HG02759 (cell line): ENCODE measurements at regions not wholly inside any gene's neighbourhood (a gene's known extent, or its start where the extent isn't known, plus 50 kb on each side); places are given as distances from the start of the nearest gene placed in this dataset.
A peak's percentile ranks its signal among the peaks of the same experiment; 100 is the strongest.

Source experiments
- ATAC-seq: cut with Tn5 transposase; IDR thresholded peaks from one replicate; pipeline ENCODE4 v1.9.1; 2021; ENCODE audit warnings: mild to moderate bottlenecking, moderate library complexity; ENCODE audit not compliant: unreplicated experiment

DNA sequence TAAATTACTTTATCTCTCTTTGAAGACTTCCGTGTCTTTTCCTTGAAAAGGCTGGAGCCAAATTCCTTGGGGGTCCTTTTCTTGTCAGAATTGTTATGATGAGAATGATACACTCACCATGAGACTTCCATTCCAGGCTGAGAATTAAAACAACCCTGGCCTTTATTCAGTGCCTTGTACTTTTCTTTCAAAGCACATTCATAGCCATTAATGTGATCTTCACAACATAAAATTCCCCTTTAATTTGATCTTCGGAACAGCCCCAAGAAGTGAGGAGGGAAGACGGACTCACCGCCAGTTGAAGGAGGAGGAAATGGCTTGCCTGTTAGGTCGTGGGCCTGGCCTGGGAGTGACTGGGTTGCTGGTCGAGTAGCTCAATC lies 127.3 kb downstream of the DDX1 start:
- ATAC-seq, result no peak

- ATAC-seq, result no peak
These were observed 128.1 kb downstream of the DDX1 start for GRCh38 chr2:15719566-15720313.

GRCh38 chr2:15720561-15721307 lies 129.1 kb downstream of the DDX1 start:
- ATAC-seq, result no peak

GRCh38 chr2:15721411-15722067 lies 129.9 kb downstream of the DDX1 start:
- ATAC-seq, result no peak

GRCh38 chr2:15722980-15723379 lies 131.3 kb downstream of the DDX1 start:
- ATAC-seq, result no peak

DNA sequence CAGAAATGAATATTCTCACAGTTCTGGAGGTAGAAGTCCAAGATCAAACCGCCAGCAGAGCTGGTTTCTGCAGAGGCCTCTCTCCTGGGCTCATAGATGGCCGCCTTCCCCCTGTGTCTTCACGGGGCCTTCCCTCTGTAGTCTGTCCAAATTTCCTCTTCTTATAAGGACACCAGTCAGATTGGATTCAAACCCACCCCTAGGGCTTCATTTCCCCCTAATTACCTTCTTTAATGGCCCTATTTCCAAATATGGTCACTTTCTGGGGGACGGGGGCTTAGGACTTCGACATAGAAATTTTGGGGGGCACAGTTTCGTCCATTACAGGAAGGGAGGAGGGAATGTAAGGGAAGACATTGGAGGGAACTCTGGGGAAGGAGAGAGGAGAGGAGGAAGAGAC lies 132.6 kb downstream of the DDX1 start:
- ATAC-seq, result no peak

DNA sequence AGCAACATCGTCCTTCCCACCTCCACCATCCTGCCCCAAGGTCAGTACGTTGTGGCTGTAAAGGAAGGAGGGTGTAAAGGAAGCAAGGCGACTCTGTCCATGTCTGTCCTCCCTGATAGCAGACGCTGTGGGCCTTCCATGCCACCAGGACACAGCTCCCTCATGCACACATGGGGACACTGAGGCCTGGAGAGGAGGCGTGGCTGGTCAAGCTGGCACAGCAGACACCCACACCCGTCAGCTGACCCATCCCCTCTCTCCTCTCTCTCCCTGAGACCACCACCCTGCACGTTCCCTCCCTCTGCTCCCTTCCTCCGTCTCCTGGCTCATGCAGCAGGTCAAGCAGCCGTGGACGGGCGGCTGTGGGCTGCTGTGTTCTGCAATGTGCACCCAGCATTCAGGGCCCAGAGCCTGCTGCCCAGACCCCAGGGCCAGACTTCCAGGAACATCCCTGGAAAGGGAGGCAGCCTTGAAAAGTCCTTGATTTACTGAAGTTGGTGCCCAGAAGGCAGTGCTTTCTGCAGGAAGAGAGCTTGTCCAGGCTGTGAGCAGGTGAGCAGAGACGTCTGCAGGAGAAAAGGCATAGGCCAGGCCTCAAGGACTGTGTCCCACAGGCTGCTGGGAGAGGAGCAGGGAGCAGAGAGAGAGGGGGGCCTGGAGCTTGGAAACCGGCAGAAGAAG lies 133.6 kb downstream of the DDX1 start:
- ATAC-seq, result no peak

DNA sequence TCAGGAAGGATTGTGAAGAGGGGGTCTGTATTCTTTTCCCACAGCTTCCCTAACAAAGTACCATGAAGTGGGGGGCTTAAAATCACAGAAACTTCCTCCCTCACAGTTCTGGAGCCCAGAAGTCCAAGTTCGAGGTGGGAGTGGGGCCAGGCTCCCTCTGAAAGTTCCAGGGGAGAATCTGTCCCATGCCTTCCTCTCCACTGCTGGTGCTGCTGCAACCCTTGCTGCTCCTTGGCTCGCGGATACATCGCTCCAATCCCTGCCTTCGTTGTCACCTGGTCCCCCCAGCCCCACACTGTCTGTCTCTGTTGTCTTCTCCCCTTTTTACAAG lies 134.1 kb downstream of the DDX1 start:
- ATAC-seq, result no peak

DNA sequence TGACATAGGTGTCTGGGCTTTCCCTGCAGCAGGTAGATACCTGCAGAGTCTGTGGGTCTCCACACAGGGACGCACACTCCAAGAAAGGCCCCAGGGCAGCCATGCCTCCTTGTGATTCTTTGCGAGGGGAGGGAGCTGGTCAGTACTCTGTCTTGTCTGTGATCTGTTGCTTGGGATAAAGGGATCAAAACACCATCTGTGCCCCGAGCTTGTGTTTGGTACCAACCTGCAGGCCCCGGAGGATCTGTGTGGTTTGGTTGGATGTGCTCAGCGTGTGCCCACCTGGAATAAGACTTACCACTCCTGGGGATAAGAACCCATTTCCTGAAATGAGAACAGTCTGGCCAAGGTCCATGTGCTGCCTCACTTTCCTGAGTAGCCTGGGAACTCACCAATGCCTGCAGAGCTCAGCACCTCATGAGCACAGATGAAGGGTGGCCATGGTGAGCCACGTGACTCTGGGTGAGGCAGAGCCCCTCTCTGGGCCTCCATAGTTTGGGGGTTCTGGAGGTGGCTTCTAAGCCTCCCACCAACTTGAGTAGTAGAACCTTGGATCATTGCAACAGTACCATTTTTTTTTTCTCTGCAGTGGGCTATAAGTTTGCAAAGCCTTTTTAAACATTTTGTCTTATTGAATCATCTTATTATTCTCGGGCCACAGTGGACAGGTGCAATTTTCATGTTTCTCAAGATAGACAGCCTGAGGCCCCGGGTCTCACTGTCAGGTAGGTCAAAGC lies 134.8 kb downstream of the DDX1 start:
- no peak for ATAC-seq

DNA sequence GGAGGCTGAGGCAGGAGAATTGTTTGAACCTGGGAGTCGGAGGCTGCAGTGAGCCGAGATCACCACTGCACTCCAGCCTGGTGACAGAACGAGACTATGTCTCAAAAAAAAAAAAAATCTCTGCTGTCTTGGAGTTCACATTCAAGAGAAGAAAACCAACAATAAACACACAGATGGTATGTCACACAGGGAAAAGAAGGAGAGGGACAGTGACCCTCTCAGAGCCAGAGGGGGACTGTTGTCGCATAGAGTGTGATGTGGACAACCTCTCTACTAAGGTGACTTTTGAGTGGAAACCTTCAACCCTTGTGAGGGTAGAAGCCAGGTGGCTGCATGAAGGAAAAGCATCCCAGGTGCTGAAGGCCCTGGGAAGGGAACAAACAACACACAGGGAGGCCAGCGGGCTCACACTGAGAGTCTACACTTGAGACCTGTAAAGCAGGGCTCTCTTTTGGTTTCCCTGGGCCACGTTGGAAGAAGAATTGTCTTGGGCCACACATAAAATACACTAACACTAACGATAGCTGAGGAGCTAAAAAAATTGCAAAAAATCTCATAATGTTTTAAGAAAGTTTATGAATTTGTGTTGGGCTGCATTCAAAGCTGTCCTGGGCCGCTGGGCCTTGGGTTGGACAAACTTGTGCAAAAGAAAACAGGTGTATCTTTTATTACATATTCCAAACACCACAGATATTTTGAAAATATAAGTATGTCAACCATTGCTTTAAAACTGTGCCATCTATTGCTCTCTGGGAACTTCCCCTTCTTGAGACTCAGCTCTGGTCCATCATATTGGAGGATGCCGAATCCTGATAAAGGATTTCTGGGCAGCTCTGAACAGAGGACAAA lies 136.0 kb downstream of the DDX1 start:
- no peak for ATAC-seq

DNA sequence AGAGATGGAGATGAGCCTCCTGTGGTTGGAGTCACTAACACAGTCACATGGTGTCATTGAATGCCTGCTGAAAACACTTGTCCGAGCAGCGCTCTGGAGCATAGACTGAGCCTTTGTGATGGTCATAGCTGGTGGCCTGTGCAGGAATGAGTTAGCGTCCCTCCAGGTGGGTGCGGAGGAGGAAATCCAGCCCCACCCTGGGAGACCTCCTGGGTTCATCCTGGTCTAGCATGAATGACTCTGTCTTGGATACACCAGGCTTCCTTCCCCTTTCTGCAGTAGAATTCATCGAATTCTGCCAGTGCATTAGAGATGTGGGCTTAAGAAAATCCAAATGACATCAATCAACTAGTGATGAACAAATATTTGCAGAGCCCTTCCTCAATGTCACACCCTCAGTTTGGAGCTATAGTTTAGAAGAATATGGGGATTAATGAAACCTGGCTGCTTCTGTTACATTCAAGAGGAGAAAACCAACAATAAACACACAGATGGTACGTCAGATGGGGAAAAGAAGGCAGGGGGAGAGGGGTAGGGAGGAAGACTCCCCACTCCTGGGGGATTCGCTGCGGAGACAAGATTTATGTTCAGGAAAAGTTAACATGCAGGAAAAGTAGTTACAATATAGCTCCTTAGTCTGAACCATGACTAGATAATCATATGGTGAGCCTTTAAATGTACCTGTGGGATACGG lies 136.7 kb downstream of the DDX1 start:
- no peak for ATAC-seq

DNA sequence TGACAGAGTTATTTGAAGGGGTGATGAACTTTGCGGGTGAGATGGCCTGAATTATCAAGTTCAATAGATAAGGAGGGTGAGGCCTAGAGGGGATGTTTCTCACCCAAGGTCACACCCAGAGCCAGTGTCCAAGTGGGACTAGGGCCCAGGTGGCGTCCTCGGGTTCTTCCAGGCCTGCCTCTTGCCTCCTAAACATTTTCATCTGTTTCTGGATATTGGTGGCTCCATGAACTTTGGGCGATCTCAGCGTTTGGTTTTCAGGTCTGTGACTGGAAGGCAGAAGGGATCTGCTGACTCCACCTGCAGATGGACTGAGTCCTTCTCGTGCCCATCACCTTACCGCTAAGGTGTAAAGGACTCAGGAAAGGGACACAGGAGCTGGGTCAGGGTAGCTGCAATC lies 137.3 kb downstream of the DDX1 start:
- ATAC-seq, result no peak

- ATAC-seq, result peak; percentile 7
These were observed 138.3 kb downstream of the DDX1 start for GRCh38 chr2:15729709-15730544.

- peak; percentile 62 for ATAC-seq
These were observed 139.0 kb downstream of the DDX1 start for GRCh38 chr2:15730545-15731212.

DNA sequence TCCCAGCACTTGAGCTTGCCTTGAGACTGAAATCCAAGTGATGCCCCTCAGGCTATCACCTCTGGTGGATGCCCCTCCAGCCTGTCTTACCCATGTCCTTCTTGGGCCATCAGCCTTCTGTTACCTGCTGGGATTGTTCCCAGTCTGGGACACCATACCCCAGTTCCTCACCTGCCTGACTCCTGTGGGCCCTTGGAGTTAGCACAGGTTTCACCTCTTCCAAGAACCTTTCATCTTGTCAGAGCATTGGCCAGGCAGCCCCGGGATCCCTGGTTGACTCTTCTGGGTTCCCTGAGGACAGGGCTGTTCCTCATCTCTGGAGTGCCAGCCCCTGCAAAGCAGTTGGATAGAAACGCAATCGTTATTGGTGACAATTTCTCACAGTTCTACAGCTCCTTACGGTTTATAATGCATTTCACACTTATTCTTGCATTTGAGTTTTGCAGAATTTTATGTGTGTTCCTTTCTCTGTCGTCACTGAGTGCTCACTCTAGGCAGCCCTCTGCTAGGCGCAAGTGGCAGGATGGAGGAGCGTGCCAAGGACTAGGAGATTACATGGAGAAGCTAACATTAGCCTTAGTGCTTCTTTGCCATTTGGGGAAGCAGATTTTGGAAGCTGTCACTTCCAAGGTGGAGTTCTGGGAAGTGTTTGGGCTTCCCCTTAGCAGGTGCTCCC lies 139.7 kb downstream of the DDX1 start:
- ATAC-seq, result no peak

- no peak for ATAC-seq
These were observed 140.2 kb downstream of the DDX1 start for GRCh38 chr2:15731889-15732271.

DNA sequence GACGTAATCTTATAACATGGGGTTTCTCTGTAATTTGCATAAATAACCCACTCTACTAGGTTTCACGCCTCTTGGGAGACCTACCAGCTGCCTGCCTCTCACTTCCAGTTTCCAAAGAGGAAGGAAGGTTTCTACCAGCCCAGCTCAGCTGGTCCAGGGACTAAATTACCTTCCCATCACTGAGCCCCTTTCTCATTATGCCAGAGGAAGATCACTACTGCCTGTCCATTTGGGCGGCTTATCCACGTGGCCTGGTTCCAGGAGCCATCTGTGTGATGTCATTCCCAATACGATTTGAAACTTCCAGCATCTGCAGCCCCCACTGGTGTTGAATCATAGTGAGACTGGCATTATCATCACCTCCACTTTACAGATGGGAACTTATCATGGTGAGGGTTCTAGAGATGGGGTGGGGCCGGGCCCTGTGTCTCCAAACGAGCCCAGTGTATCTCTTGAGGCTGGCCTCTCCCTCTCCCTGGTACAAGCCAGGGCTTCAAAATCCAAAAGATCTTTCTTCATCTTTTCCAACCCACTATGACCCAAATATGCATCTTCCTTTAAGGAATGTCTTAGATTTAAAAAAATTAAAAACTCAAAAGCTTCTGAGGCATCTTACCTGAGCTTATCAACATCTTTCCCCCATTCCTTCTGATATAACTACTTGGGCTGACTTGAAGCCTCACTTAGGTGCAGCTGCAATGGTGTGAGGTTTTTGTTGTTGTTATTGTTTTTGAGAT lies 140.8 kb downstream of the DDX1 start:
- peak; percentile 89 for ATAC-seq
